Tongue (tissue), 1 donor: ENCODE measurements at regions not wholly inside any gene's neighbourhood (a gene's known extent, or its start where the extent isn't known, plus 50 kb on each side); places are given as distances from the start of the nearest gene placed in this dataset.

Experiments used
- DNase-seq: peaks from one replicate; pipeline ENCODE4 v3.0.0-alpha.2; 2015

GRCh38 chr7:35499226-35499625 is 195.7 kb downstream of the HERPUD2 start:
- no peak for DNase-seq

GRCh38 chr7:35498416-35498815 is 196.5 kb downstream of the HERPUD2 start:
- DNase-seq = no peak

- no peak for DNase-seq
Observed at GRCh38 chr7:35495844-35496243, 199.1 kb downstream of the HERPUD2 start.

GRCh38 chr7:35495377-35495776 is 199.6 kb downstream of the HERPUD2 start:
- DNase-seq = no peak

- DNase-seq = no peak
Observed at GRCh38 chr7:35494407-35494806, 200.5 kb downstream of the HERPUD2 start.

GRCh38 chr7:35492451-35493175 is 202.3 kb downstream of the HERPUD2 start:
- DNase-seq = no peak

GRCh38 chr7:35491233-35491632 is 203.7 kb downstream of the HERPUD2 start:
- DNase-seq = no peak

GRCh38 chr7:35487841-35488240 is 207.1 kb downstream of the HERPUD2 start:
- DNase-seq = no peak

GRCh38 chr7:35487402-35487801 is 207.5 kb downstream of the HERPUD2 start:
- no peak for DNase-seq

GRCh38 chr7:35485436-35485835 is 209.5 kb downstream of the HERPUD2 start:
- no peak for DNase-seq

- DNase-seq = no peak
Observed at GRCh38 chr7:35483568-35483967, 211.4 kb downstream of the HERPUD2 start.

GRCh38 chr7:35482231-35482630 is 212.7 kb downstream of the HERPUD2 start:
- DNase-seq = no peak

GRCh38 chr7:35480806-35481205 is 214.1 kb downstream of the HERPUD2 start:
- no peak for DNase-seq

GRCh38 chr7:35477609-35478008 is 217.3 kb downstream of the HERPUD2 start:
- no peak for DNase-seq

- DNase-seq = no peak
Observed at GRCh38 chr7:35474100-35474499, 220.2 kb upstream of the TBX20 start.

- no peak for DNase-seq
Observed at GRCh38 chr7:35468606-35469005, 214.7 kb upstream of the TBX20 start.

- no peak for DNase-seq
Observed at GRCh38 chr7:35467456-35467978, 213.6 kb upstream of the TBX20 start.

- DNase-seq = no peak
Observed at GRCh38 chr7:35465791-35466336, 212.0 kb upstream of the TBX20 start.

GRCh38 chr7:35463751-35464150 is 209.9 kb upstream of the TBX20 start:
- no peak for DNase-seq

GRCh38 chr7:35463176-35463700 is 209.3 kb upstream of the TBX20 start:
- DNase-seq = no peak

GRCh38 chr7:35454575-35455385 is 200.9 kb upstream of the TBX20 start:
- DNase-seq = peak; percentile 6

- DNase-seq = no peak
Observed at GRCh38 chr7:35450456-35451214, 196.7 kb upstream of the TBX20 start.
